ENCODE measurements at regions not wholly inside any gene's neighbourhood (a gene's known extent, or its start where the extent isn't known, plus 50 kb on each side); places are given as distances from the start of the nearest gene placed in this dataset.

DNA sequence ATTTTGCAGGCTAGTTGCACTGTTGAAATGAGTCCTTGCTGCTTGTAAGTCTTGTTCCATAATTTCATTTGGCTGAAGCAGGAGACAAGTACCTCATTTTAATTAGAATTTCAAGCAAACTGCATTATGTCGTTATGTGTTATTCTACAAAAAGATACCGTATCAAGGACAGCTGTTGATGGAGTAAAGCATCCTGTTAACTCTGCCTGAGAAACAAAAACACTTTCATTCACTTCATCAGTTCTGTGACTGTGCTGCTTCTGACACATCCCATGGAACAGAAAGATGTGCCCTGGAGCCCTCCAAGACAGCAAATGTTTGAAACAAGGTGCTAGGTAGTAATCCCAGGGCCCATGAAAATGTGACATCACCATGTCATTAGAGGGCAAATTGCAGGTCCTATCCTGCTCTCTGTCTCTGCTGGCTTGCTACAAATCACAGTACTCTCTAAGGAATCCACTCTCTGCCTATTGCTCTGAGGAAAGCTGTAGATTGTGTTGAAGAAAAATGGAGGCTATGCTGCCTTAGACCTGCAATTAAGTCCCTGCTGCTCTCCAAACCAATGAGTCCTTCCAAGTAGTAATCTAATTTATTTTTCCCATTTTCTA is 209.7 kb upstream of the PARD3B start:
- DNase-seq = no peak

DNA sequence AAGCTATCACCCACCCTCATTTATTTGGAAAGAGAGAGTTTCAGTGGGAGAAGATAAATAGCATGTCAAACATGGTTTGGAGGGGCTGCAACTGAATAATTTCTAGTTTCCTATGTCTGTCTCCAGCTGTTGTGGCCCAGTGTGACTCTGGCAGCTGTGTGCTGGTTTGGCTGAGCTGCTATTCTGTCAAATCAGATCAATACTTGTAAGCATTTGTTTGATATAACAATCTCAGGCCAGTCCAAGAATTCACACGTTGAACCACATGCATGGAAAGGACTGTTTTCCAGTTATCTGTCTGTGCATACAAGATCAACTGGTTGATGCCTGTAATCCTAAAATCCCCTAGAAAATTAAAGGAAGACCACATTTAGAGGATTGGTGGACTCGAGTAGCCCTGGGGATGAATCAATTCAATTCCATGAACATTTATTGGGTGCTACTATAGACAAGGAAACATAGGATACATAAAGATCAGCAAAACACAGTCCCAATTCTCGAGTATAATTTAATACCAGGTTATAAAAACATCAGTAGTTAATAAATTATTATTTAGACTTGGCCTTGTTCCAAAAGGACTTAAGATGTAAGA is 209.0 kb upstream of the PARD3B start:
- no peak for DNase-seq

DNA sequence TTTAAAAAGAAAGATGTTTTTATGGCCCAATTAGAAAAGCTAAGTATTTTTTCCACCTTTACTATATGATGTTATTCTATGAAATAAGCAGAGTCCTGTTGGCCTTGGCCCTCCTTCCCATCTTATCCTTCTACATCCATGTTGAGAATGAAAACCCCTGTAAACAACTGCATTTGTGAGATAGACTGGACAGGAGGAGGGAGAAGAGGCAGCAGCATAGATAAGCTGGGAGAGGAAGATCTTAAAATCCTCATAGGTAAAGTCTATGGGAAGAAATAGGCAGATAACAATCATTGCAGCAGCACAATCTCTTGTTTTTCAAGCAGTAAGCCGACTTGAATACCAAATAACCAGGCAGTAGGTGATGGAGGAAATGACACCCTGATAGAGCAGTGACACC is 207.6 kb upstream of the PARD3B start:
- DNase-seq = no peak

DNA sequence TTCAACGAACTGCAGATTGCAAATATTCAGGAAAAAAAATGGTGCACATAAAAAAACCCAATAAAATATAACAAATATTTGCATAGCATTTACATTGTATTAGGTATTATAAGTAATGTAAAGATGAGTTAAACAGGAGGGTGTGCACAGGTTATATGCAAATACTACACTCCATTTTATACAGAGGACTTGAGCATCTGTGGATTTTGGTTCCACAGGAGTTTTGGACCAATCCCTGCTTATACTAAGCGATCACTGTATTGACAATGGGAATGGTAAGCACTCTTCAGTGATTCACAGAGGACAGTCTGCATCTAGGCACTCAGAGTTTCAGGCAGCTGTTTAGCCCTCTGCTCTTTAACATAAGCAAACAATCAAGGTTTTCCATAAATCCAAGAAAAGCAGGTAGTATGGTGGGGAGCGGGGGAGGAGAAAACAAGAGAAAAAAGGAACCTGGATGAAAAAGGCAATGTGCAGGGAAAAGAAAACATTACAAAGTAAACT is 206.0 kb upstream of the PARD3B start:
- no peak for DNase-seq

DNA sequence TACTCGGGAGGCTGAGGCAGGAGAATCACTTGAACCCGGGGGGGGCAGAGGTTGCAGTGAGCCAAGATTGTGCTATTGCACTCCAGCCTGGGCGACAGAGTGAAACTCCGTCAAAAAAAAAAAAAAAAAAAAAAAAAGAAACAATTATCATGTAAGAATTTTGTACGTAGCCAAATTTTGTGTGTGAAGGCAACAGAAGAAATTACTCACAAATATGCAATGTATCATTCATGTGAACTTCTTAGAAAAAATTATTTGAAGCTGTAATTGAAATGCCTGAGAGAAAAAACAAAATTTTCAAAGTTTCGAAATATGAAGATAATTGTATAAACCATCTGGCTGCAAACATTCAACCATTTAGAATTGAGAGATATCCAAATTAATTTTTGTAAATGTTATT is 204.8 kb upstream of the PARD3B start:
- no peak for DNase-seq

DNA sequence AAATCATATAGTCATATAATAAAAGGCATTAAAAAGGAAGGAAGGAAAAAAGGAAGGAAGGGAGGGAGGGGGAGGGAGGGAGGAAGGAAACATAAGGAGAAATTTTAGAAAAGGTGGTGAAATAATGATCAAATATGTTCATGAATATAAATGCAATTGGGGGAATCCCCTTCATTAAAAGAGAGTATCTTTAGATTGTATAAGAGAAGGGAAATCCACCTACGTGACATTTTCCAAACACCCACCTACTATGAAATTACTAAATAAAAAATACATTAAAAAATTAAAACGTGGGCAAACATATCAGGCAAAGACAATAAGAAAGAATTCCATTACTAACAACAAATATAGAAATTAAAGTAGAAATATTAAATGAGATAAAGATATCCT is 203.4 kb upstream of the PARD3B start:
- DNase-seq = no peak

DNA sequence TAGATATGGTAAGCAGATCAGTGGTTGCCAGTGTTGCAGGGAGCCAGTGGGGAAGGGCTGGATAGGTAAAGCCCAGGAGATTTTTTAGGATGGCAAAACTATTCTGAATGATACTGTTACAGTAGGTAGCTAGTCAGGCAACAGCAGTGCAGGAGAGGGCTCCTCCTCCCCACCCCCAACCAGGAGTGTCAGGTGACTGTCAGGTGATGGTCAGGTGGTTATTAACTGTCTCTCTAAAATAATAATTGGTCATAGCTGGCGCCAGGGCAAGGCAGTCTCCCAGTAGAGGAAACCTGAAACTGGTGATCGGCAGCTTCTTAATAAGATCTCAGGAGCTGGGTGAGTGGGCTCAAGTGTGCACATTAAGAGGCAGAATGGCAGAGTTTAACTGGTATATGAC is 201.6 kb upstream of the PARD3B start:
- DNase-seq = no peak

DNA sequence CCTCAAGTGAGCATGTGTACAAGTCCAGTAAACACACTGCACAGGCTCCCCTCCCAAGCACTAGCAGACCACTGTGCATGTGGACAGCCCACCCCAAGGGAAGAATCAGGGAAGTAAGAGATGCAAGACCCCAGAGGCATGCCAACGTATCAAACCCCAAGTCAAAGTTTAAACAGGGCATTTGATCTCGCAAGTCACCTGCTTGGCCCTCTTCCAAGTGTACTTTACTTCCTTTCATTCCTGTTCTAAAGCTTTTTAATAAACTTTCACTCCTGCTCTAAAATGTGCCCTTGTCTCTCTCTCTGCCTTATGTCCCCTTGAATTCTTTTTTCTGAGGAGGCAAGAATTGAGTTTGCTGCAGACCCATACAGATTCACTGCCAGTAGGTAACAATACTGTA is 201.2 kb upstream of the PARD3B start:
- DNase-seq = no peak

DNA sequence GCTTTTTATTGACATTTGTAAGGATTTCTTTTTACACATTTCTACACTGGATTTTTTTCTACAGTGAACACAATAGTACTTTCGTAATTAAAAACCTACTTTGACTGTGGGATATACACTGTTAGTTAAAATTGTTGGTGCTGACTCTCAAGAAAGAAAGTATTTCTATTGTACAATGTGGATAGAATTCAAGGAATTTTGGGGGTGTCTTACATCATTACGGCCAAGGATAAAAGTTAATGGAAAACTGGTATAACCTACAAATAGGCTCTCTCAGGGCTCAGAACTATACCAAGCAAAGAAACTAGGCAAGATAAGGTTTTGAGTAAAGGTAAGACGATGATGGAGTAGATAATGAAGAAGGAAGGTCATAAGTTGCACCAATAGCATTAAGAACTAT is 198.4 kb upstream of the PARD3B start:
- DNase-seq = no peak

DNA sequence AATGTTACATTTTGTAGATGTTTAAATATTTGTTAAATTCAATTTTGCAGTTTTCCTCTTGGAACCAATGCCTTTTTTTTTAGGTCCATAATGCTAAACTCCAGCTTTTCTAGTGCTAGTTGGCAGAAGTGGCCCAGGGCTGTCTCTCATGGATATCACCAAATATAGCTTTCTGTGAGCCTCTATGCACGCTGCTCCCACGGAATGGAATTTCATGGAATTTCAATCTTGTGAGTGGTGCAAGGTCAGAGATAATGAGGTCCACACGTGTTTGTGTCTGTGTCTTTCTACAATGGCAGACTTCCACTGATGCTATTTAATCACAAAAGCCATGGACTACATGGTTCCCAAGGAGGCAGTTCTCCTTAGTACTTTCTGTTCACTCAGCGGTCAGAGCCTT is 191.5 kb upstream of the PARD3B start:
- no peak for DNase-seq

DNA sequence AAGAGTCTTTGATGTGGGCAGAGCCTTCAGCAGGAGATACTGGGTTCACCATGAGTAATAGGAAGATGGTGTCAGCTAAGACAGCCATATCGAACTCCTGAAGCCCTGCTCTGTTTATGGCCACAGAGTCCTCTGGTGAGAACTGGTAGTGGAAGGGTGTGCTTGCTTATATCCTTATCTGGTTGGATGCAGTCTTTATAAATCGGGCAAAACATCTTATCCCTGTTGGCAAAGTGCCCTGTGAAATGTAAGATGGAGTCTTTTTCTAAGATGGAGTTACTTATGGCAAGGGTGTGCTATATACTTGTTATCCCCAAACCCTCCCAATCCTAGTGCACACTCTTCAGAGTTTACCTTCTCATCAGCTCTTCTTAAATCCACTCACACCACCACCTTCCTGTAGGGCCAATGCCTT is 190.8 kb upstream of the PARD3B start:
- no peak for DNase-seq

DNA sequence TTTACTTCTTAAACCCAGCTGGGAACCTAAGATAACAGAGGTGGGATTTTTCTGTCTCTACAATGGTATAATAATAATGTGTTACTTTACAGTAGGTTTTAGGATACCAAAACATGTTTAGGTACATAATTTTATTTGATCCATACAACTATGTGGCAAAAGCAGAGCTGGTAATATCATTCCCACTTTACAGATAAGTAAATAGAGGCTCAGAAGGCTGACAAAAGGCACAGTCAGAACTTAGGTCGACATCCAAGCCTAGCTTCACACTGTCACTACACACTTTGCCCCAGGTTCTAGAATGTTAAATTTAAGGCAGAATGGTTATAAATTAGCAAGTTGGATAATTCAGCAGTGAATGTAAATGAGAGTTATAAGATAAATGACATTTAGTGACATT is 189.6 kb upstream of the PARD3B start:
- DNase-seq = no peak

DNA sequence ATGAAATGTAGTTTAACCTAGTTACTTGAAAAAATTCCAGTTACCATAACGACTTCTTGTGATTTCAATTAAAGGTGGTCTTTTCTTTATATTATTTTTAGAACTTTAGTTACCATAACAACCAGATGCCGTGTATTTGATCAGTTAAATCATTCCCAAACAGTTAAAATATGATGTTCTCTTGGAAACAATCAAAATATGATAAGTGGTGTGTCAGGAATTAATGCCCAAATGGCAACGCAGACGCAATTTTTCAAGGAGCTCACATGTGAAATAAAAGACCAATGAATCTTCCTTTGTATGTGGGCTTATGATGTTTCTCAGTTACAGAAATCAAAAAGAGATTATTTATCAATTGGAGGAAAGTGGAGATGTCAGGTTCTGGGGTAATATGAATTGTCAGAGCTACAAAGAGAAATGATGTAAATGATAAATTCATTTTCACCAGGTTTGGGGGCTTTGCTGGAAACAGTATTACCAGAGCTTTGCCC is 189.1 kb upstream of the PARD3B start:
- no peak for DNase-seq

DNA sequence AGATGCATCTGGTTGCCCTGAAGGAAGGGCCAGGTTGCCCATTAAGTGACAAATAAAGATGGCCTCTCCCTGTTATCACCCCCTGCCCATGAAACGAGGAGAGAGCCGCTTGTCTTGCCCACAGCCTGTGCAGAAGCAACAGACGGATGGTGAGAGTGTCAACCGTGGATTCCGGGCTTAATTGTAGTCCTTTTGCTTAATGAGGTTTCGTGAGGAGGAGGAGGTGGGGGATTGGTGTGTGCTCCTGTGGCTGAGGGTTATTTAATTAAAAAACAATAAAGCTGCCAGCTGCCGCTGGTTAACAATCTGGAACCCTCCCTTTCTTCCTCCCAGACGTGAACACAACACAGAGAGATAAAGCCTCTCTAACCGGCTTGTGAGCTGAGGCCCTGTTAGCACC is 188.0 kb upstream of the PARD3B start:
- no peak for DNase-seq

DNA sequence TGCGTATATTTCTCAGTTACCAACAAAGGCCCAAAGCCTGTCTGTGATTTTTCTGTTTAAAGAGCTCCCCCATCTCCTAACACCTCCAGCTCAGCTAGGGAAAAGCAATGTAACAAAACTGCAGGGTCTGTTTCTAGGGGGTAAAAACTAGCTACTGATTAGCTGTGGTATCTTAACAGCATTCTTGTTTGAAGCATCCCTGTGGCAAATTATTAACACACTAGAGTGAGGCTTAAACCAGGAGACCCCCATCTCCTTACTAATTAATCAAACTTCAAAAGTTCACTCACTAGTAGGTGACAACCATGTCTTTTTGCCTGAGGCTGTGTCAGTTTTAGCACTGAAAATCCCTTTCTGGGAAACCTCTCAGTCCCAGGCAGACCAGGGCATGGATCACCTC is 186.2 kb upstream of the PARD3B start:
- no peak for DNase-seq

DNA sequence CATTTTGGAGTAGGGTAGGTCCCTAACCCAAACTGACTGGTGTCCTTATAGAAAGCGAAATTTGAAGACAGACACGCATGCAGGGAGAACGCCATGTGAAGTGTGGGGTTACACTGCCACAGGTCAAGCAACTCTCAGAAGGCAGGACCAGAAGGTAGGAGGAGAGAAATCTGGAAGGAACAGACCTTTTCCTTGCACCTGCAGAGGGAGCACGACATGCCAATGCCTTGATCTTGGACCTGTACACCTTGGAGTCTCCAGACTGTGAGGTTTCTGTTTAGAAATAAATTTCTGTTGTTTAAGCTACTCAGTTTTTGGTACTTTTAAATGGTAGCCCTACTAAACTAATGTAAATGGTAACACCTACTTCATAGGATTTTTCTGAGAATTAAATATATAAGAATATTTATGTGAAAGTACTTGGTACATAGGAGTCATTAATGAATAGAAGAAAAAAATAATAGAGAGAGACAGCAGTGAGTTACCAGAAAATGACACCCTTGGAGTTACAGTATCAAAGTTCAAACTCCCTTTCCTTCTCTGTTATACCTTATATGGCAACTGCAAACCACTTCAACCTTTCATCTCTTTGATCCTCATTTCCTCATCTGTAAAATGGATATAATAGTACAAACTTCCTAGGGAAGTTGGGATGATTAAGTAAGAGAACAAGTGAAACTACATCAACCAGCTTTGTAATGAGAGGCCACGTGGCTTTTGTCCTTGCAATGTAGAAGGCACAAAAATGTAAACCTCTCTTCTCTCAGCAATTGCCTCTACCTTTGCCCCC is 184.9 kb upstream of the PARD3B start:
- DNase-seq = no peak

DNA sequence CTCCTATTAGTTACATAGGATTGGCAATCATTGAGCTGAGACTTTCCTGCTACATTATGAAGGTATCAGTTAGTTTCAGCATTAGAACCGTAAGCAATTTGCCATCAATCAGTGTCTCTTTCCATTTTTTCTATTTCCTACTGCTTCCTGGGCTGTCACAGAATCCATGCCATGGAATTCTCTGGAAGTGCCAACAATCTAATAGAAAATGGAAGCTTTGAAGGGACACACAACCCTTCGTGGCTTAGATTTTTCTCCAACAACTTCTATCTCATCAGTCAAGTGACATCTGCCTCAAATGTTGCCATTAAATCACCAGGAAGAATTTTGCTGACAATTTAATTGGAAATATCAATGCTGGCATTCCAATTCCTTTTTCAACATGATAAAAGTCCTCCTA is 183.5 kb upstream of the PARD3B start:
- no peak for DNase-seq

DNA sequence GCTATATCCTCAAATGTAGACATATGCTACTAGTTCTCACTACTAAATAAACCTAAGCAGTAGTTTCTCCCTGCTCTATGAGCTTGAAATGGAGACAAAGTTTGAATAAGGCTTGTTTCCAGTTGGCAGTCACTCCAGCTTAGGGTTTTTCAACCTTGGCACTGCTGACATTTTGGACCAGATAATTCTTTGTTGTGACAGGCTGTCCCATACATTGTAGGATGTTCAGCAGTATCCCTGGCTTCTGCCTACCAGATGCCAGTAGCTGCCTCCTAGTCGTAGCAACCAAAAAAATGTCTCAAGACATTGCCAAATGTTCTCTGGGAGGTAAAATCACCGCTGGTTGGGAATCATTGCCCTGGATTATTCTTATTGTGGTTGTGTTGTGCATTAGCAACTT is 182.7 kb upstream of the PARD3B start:
- no peak for DNase-seq

DNA sequence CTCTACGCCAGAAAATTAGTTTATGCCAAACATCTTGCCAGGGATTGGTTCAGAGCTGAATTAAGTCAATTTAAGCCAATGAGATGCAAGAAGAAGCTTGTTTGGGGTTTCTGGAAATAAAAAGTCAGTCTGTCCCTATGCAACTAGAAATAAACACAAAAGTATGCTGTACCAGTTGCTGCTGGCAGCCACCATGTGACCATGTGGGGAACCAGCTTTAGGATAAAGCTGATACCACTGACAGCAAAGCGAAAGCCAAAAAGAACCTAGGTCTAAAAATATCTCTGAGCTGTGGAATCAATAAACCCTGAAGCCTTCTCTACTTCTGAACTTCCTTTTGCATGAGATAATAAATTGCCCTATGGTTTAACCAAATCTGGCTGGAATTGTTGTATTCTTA is 181.8 kb upstream of the PARD3B start:
- no peak for DNase-seq

DNA sequence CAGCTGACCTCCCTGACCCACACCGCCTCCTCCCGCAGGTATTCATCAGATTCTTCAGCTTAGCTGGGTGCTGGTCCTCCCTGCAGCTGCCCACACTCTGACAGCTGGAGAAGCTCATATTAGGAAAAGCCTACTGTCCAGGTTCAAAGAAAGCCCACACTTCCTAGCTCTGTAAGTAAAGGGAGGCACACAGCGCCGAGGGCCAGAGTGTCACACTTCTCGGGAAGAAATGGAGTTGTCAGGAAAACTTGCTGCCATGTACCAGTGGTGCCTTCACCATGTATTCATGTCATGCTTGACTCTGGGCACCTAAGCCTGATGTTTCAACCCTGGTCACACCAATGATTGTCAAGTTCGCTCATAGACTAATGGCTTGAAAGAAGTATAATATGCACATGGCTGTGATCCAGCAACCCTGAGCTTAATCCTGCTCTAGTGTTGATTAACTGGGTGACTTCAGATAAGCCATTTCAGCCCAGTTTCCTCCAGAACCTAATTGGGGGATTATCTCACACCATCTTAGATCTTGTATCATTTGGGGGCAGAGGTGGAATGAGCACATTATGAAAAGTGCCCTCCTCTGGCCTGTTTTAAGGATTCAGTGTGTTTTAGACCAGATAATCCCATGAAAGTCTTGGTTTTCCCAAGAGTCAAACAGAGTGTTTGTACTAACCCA is 180.3 kb upstream of the PARD3B start:
- DNase-seq = no peak

DNA sequence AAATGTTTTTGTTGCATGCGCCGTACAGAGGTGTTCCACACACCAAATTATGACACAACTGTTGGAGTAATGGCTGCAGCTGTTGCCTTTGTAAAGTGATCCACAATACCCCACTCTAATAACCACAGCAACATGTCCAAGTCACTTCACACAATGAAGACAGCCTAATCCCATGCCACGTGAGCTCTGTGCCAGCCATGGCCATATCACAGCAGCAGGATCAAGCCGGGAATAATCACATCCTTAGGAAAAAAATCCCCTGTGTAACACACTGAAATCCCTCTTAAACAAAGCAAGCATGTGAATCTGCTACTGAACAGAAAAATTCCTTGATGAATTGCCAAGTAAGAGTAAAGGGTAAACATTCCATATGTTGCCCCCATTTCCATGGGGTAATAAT is 179.5 kb upstream of the PARD3B start:
- no peak for DNase-seq

DNA sequence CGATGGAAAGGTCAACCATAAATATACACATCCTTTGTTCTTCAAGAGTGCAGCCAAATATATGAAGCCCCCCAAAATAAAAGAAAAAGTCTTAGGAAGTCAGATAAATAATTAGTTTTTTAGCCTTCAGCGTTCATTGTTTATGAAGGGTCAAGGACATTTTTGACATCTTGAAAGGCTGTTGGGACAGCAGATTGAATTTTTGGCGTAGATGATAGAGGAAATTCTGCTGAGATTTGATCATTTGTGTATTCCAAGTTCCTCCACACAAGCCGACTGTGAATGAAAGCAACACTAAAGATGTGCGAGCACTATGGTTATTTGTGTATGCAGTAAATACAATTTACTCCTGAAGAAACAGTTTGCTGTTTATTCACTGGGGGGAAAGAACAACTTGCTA is 177.8 kb upstream of the PARD3B start:
- no peak for DNase-seq

DNA sequence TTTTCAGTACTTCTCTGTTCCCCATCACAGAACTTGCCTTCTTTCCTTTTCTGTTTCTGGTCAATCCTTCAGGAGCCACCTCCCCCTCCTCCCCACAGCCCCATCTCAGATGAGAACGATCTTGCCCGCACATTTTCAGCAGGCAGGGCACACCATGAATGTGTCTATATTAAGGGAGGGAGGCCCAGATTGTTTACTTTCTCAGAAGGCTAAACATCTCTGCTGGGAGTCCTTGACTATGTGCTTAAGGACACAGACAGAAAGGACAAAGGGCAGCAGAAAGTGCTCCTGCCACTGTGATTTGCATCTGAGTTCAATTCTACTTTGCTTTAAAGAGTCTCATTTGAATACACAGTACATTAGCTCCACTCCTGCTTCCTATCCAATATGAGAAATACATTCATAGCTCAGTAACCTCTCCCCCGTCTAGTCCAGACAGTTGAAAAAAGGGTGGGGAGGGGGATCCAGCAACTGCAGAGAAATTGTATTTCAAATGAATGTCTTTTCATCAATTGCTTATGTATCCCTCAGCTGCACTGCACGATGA is 175.0 kb upstream of the PARD3B start:
- no peak for DNase-seq

Data from activated effector memory CD4-positive, alpha-beta T cell treated with Interleukin-2 at 50 U/mL for 16 hours (primary cell).